GM19025 (cell line): ENCODE measurements at regions not wholly inside any gene's neighbourhood (a gene's known extent, or its start where the extent isn't known, plus 50 kb on each side); places are given as distances from the start of the nearest gene placed in this dataset.
A peak's percentile ranks its signal among the peaks of the same experiment; 100 is the strongest.

ENCODE experiments used
- ATAC-seq: cut with Tn5 transposase; IDR thresholded peaks from one replicate; pipeline ENCODE4 v1.9.1; 2021; ENCODE audit warnings: mild to moderate bottlenecking, low read depth, moderate library complexity; ENCODE audit not compliant: unreplicated experiment

- no peak for ATAC-seq
Measured at GRCh38 chr2:8564475-8564874, 117.4 kb upstream of the ID2 start.

DNA sequence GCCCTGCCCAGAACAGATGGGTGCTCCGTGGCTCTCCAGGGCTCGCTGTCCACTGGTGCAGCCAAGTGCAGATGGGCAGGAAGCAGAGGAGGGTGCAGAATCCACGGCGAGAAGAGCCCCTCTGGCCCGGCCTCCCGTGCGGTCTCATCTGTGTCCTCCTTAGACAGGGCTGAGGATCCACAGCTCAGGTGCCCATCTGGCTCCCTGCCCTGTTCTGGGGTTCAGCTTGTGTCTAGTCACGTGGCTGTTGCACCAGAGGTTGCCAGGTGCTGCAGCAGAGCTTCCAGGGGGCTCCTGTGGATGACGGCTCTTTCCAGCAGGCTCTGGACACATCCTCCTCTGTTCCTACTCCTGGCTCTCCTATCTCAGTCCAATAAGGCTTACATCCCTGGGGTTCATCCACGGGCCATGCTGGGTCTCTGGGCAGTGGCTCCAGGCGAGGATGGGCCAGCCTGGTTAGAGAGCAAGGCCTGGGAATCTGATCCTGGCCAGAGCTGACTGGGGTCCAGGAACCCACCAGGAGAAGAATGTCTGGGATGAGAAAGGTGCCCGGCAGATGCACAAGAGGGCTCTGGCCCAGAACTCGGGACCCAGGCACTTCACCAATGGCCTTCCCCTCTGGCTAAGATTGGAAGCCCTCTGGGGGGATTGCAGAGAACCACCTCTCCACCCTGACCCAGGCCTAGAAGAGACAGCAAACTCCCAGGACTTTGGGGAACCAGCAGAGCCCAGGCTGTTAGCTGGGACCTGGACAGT is 116.3 kb upstream of the ID2 start:
- no peak for ATAC-seq

GRCh38 chr2:8566155-8566670 is 115.6 kb upstream of the ID2 start:
- no peak for ATAC-seq

GRCh38 chr2:8566774-8567468 is 114.9 kb upstream of the ID2 start:
- ATAC-seq = no peak

DNA sequence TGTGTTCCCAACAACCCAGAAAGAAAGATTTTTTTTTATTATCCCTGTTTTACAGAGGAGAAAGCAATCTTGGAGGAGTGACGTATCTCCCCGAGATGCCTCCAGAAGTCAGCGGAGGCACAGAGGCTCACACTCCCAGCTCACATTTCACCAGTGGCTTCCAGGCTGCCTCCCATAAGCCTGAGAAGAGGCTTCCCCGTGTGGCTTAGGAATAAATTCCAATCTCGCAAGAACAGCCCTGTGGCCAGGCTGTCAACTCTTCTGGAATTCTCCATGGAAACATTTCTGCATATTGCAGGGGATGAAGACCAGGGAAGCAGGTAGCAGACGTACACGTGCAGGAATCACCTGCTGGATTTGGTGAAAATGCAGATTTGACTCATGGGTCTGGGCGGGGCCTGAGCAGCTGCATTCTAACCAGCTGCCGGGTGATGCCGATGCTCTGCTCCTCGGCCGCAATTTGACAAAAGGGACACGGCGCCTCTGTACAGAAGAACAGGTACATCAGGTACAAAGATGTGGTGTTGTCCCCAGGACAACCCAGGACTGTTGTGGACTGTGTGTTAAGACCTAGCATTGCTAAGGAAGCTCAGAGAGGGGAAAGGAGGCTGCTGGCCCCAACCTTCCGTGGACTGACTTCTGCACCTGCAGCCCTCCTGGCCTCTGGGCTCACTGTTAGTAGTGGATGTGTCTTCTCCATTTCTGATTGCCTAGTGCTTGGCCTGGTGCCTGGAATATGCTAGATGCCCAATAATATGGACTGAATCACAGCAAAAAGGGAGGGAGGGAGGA is 114.2 kb upstream of the ID2 start:
- ATAC-seq = no peak

GRCh38 chr2:8568543-8569302 is 113.1 kb upstream of the ID2 start:
- no peak for ATAC-seq

DNA sequence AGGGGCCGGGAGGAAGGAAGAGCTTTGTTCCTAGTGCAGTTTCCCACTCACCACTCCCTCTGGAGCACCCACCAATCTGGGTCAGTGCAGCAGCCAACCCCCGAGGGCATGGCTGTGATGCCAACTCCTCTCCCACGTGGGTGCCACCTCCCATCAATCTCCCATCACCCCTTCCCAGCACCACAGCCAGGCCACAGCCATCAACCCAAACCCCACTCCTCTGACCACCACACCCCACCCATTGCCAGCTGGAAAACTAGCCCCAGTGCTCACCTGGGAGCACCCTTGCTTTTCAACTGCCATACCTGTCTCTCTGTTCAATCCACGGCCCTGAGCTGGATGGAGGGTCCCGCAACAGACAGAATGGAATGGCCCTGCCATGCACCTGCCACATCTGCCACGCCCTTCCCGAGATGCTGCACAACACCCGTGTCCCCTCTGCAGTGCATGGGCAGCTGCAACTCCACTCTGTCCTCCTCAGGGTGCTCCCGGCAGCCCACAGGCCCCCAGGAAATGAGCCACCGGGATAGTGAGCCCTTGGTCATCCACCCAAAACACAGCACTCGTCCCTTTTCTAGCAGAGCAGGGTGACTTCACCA is 112.4 kb upstream of the ID2 start:
- ATAC-seq = no peak

- ATAC-seq = no peak
Measured at GRCh38 chr2:8570637-8571036, 111.2 kb upstream of the ID2 start.

DNA sequence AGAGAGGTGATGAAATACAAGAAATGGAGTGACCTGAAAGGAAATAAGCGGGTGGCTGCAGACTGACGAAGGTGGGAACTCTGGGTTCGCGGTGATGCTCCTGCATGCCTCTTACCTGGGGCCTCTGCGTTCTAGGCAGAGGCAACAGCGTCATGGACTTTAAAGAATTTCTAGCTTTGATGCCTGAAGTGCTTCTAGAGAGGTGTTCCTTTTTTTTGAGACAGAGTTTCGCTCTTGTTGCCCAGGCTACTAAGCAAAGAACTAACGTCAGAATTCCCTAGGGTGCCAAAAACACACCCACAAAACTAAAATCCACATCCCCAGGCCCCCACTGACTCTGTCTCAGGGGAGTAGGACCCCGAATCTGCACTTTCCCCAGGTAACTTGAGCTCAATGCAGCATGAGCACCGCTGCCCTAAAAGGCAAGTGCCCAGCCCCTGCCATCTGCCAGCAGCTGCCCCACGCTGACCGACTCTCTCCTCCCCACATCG is 110.5 kb upstream of the ID2 start:
- ATAC-seq = no peak

DNA sequence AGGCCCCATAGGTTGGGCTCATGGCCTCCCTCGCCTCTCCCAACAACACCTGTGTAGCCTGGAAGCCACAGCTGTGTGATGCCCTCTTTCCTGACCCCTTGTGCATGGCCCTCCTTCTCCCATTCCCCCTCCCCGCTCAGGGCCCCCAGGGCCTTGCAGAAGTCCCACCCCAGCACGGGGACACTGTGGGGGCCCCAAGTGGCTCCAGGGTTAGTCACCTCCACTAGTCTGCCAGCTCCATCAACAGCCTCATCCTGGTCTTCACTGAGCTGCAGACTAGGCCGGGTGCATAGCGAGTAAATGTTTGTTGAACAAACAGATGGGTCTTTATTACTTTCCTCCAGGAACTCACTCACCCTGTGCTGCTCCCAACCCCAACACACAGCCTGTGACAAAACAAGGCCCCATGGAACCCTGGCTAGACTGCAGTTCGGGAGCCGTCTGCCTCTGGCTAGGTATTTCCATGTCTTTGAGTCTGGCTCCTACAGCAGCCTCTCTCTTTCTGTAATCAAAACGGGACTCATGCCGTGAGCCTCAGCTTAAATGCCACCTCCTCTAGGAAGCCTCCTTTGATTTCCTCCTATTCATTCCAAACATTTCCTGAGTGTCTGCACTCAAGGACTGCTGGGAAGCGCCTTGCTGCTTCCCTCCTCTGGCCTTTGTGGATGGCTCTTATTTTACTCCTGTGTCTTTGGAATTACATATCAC is 109.9 kb upstream of the ID2 start:
- no peak for ATAC-seq

GRCh38 chr2:8572712-8573233 is 109.1 kb upstream of the ID2 start:
- no peak for ATAC-seq

GRCh38 chr2:8573234-8573941 is 108.5 kb upstream of the ID2 start:
- ATAC-seq = no peak

GRCh38 chr2:8573942-8574195 is 108.0 kb upstream of the ID2 start:
- ATAC-seq = no peak

- ATAC-seq = peak; percentile 75
Measured at GRCh38 chr2:8574196-8575037, 107.4 kb upstream of the ID2 start.

- ATAC-seq = no peak
Measured at GRCh38 chr2:8575038-8575833, 106.6 kb upstream of the ID2 start.

DNA sequence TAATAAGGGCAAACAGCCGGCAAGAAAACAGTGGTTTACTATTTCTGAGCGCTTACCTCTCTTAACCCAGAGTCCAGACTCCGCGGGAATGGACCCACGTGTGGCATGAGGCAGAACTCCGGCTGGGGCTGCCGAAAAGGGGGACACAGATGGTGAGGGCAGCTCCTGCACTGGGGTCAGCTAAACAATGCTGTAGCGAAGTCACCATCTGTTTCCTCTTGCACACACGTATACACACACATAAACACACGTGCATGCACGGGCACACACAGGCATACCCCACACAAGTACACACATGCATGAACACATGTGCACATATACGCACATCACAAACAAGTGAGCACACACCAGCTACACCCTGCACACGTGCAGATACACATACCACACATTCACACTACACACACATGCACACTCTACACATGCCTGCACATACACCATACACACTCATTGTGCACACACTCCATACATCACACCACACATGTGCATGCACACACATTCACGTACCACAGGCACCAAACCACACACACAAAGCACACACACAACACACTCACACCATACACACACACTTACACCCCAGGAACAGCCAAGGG is 105.9 kb upstream of the ID2 start:
- no peak for ATAC-seq
